ENCODE measurements at regions not wholly inside any gene's neighbourhood (a gene's known extent, or its start where the extent isn't known, plus 50 kb on each side); places are given as distances from the start of the nearest gene placed in this dataset.

DNA sequence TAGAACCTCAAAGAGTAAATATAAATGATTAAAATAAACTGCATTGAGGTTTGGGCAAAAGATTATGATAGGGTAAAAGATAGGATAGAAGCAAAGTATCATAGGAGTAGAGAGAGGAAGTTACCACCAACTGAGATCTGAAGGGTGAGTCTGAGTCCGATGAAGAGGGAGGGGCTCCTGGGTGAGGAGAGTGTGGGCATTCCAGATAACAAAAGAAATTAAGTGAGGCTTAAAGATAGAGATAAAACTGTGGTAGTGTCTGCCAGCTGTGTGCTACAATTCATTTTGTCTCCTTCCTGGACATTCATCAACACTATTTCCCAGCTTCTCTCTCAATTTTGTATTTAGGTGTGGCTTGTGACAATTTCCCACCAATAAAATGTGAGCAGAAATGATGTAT is 343.0 kb upstream of the PLSCR5 start:
- TF ChIP-seq POLR2AphosphoS5 (IDR thresholded peaks at IDR 0.05; ENCODE audit: borderline replicate concordance, low read depth, low read length) (no peak), EZH2 (IDR thresholded peaks at IDR 0.05) (no peak), FOXP2 (optimal IDR thresholded peaks at IDR 0.05; ENCODE audit: control extremely low read depth, extremely low read length, insufficient read depth) (no peak)
